DMS153 treated with DMSO at 0.1 percent for 48 hours (cell line): ENCODE measurements at regions not wholly inside any gene's neighbourhood (a gene's known extent, or its start where the extent isn't known, plus 50 kb on each side); places are given as distances from the start of the nearest gene placed in this dataset.

Source experiments
- DNase-seq: peaks from one replicate; lab custom pipeline; 2025; ENCODE audit not compliant: unreplicated experiment; lab: John Stamatoyannopoulos, UW

DNA sequence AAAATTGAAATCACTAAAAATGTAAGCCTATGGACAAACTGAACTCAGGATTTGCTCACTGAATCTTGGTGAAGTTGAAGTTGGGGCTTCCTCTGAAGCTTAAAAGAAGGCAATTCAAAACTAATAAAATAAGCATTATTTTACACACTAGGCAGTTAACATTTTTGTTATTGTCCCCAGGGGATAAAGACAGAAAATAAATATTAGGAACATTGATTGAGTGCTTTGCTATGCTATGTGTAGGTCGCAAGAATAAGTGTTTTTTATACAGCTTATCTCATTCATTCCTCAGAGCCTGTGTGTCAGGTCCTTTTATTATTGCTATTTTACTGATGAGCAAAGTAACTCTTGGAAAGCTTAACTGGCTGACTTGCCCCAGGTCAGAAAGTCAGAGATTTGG lies 82.2 kb downstream of the ZNF608 start:
- no peak for DNase-seq

DNA sequence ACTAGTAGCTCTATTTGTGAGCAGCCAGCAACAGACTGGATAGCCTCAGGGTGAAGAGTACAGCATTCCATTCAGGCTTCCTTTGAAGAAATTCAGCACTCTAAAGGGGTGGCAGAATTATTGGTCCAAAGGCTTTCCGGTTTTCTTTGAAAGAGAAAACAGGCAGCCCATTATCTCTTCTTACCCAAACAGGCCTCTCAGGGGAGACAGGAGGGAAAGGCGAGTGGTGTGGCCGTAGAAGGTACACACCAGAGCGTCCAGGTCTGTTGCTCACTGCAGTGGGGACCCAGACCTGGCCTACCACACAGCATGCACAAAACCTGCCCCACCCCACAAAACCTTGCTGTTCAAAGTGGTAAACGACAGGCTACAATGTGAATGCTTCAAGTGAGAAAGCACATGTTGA lies 83.3 kb downstream of the ZNF608 start:
- no peak for DNase-seq

- no peak for DNase-seq
Observed at GRCh38 chr5:124662181-124662781, 84.2 kb downstream of the ZNF608 start.

DNA sequence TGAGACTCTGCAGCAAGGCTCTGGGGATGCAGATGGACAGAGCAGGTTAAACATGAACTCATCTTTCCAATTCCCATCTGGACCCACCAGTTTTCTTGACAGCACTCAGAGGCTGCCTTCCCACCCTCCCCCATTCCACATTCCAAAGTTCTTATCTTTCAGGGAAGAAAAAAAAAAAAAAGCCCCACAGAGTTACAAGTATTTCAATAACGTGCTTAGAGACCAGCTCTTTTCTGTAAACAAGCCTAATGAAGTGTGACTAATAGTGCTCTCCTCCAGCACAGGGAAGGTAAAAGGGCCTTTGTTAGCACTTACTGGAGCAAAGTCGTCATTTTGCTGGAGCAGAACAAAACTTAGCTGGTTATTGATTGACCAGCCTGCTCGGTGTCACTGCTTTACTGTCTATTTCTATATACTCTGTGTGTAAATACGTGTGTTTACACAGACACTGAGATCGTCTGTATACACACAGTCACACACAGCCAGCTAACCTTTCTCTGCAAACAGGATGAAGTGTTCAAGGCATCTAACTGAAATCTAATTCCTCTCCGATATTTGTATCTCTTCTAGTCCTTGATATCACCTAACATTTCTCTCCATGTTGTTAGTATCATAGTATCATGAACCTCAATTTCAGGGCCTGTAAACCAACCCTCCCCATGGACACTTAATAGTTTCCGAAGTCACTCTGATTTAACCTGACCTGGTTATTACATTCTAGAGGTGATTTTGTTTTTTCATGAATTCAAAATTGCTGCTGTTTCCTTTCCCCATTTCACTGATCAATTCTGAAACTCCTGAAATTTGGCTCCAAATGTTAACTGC lies 84.9 kb downstream of the ZNF608 start:
- no peak for DNase-seq

- no peak for DNase-seq
Observed at GRCh38 chr5:124660229-124661093, 86.0 kb downstream of the ZNF608 start.

GRCh38 chr5:124659798-124660197 lies 86.6 kb downstream of the ZNF608 start:
- peak; percentile 41 for DNase-seq

DNA sequence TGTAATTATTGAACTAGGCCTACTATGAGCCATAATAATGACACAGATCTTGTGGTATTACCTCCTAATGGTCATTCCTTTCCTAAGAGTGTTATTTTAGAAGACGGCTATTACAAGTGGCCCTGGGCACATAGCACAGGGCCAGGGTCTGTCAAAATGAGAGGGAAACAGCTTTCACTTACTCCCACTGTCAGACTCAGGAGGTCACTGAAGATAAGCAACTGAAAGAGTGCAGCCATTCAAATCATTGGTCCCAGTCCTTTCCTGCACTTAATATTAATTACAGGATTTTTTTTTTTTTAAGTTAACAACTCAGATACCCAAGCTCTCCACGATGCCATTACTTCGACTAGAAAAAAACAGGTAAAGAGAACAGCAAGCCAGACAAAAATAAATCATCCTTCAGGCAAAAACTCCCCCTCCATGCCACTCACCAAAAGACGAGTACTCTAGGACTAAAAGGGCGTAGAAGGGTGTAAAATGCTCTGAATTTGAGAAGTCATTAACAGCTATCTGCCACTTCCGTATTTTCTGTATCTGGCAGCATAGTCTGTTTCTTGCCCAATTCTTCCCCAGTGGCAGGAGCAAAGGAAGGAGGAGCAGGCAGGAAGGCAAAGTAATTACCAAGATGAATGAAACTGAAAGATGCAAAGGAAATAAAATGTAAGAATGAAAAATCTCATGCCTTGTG lies 87.4 kb downstream of the ZNF608 start:
- DNase-seq = no peak

DNA sequence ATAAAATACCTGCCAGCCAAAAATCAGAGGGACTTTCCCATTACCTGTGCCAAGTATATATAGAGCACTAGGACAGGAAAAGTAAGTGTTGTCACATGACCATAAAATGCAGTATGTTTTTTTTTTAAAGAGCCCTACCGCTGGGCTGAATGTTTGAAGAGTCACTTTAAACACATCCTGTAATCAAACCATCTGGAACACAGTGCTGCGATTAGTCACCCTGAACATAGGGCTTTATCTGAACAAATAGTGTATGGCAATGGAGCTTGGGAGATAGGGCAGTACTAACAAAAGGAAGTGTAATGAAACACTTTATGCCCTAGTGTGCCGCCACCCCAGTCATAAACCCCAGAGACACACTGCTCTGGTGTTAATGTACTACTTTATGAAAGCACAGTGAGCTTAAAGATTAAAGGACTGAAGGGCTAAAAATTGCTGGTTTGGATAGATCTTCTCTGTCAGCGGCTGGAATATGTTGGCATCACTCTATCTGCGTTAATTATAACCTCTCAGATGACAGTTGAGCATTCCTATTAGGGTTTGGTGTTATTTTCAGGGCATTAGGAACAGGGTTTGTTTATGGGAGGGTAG lies 90.4 kb downstream of the ZNF608 start:
- peak; percentile 64 for DNase-seq

DNA sequence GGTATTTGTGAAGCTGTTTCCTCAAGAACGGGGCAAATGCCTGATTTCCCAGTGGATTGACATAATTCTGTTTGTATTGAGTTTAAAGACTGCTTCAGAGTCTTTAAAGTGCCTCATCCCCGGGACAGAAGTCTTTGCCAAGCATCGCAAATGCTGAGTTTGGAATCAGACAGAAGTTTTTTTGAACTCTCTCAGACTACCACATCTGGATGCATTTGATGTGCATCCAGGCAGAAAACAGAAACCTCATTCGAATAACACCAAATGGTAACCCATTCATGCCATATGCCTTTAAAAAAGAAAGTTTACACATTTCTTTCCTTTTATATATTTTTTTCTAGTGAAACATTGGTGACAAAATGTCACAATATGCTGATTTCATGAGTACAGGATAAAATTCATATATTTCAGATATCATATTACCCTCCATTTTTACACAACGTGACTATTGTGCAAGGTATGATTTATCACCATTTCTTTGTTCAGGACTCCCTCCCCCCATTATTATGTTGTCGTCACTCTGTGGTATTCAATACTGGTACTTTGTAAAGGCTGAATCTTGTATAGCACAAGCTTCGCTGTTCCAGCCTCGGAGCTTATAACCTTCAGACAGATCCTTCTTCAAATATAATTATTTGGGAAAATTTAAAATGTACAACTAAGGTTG lies 91.1 kb downstream of the ZNF608 start:
- no peak for DNase-seq

DNA sequence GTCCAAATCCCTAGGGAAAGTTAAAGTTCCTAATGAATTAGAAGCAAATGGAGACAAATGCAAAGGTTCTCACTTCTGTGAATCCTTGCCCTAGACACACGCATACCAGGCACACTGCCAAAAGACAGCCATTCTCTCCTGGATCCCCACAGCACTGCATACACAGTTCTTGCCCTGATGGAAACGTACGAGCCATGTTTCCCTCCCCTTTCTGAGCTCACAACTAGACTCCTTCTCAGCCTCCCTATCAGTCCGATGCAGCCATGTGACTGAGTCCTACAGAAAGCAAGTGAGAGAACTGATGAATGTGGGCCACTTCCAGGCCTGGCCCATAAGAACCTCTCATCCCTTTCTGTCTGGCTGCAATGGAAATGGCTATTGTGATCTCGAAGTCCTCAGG lies 92.0 kb downstream of the ZNF608 start:
- DNase-seq = no peak

- no peak for DNase-seq
Observed at GRCh38 chr5:124653666-124654065, 92.8 kb downstream of the ZNF608 start.

DNA sequence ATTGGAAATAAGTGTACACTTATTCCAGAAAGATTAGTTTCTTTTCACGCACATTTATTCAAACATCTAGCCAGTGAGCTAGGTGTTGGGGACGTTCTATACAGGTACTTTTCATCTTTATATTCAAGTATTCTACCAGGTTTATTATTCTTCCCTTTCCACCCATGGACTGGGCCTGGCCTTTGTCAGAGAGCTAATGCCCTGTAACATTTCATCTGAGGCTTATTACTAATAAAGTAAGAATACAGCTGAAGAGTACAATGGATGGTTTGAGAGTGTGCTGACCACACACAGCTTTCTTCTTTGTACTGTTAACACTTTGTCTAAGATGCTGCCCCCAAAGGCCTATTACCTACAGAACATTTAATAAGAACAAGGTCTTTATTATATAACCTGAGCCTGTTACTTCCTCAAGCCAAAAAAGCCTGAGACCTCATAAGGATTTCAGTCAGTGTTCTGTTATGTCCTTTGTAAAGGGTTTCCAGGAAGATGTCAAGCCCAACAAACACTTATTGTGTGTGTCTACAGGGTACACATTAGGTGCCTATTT lies 93.5 kb downstream of the ZNF608 start:
- no peak for DNase-seq

- DNase-seq = no peak
Observed at GRCh38 chr5:124652514-124652819, 94.0 kb downstream of the ZNF608 start.

DNA sequence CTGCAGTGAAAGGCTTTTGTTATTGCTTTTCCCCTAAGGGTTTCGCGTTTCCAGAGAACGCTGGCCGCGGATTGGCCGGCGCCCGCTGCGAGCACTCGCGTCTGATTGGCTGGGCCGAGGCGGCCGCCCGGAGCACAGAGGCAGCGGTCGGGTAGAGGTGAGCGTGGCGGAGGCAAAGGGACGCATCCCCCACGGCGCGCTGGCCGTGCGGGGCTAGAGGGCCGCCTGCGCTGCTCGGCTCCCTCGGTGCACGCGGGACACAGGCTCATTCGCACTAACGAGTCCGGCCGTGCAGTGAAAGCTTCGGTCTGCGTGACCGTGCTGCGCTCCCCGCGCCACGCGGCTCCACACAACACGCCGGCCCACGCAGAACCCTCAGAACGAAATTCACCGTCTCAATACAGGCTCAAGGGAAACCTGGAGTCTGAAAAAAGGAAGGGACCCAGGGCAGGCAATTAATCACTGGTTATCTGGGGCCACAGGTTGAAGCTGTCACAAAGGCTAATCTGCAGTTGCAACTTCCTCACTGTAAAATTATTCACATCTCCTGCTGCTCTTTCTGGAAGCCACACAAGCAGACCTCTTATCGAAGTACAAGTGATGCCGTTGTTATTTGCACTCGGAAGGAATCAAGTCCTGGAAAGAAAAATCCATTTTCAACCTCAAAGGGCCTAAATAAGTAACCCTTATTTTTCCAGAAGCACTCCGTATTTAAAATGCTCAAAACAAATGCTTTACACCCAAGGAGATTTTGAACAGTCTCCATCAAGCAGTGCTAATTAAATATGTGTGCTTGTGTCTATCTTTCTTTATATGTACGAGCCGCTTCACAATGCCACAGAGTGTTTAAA lies 94.6 kb downstream of the ZNF608 start:
- DNase-seq = peak; percentile 37

DNA sequence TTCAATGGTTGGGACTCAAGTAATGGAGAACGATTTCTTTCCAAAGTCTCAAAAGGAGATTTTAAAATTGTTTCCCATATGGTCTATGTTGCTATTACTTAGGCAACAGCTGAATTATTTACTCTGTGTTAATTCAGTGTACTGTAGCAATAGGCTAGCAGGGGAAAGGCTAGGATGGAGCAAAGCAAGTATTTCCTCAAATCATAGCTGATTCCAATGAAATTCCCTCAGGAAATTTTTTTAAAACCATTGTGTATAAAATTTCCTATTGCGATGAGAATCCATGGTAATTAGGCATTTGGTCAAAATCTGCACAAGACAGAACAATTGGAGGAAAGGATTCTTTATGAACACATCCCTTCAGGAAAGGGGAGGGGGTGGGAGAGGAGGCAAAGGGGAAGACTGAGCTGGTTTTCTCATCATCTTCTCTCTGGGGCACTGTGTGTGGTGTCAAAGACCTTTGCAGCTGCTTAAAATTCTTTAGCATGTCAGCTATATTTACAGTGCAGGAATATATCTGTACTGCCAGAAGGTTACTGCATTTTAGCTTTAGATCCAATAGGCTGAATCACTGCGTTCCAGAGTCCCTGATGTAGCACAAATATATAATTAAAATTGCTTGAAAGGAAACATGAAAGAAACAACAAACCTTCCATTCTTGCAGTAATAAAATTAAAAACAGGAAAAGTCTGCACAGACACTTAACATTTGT lies 95.3 kb downstream of the ZNF608 start:
- no peak for DNase-seq

GRCh38 chr5:124650147-124650561 lies 96.3 kb downstream of the ZNF608 start:
- no peak for DNase-seq

- peak; percentile 57 for DNase-seq
Observed at GRCh38 chr5:124649491-124650146, 96.8 kb downstream of the ZNF608 start.

DNA sequence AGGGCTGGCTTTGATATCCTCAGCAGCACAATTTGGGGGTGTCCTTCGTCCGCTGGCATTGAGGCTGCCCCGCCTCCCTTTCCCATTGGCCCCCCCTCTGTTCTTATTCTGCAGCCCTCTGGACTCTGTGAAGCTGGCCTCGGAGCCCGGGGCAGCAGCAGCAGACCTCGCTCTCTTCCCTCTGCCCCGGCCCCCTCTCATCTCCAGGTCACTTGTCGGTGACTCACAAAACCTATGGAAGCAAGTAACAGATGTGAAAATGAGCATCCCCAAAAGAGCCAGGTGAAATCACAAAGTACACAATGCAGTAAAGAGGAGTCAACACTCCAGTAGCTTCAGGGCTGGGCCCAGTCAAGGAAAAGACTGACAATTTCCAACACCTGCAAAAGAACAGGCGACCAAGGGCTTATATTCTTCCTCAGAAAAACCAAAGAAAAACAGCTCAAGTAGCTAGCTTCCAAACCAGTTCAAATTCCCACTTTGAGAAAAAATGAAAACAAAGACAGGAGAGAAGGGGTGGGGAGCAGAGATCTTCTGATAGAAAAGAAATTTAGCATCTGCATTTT lies 97.5 kb downstream of the ZNF608 start:
- DNase-seq = no peak
